Chondrocyte (in vitro differentiated cells): ENCODE measurements at regions not wholly inside any gene's neighbourhood (a gene's known extent, or its start where the extent isn't known, plus 50 kb on each side); places are given as distances from the start of the nearest gene placed in this dataset.

Experiments used
- DNase-seq: peaks from one replicate; pipeline ENCODE4 v3.0.0; 2021; ENCODE audit warnings: mixed read lengths, low spot score
- H3K27ac Mint-ChIP-seq: one replicate; pipeline ENCODE4 v1.8.0; 2021; ENCODE audit warnings: mild to moderate bottlenecking, moderate library complexity, mixed read lengths; ENCODE audit not compliant: unreplicated experiment
- H3K27me3 Mint-ChIP-seq: 2 replicates; pipeline ENCODE4 v1.8.0; 2021; ENCODE audit warnings: low read depth, mixed read lengths
- H3K36me3 Mint-ChIP-seq: 2 replicates; pipeline ENCODE4 v1.8.0; 2021; ENCODE audit warnings: low read depth, mixed read lengths
- H3K4me1 Mint-ChIP-seq: 2 replicates; pipeline ENCODE4 v1.8.0; 2021; ENCODE audit warnings: low read depth, mild to moderate bottlenecking, mixed read lengths
- H3K4me3 Mint-ChIP-seq: one replicate; pipeline ENCODE4 v1.8.0; 2021; ENCODE audit warnings: mild to moderate bottlenecking, moderate library complexity, mixed read lengths; ENCODE audit not compliant: unreplicated experiment
- H3K9me3 Mint-ChIP-seq: 2 replicates; pipeline ENCODE4 v1.8.0; 2021; ENCODE audit warnings: low read depth, mixed read lengths
- TF ChIP-seq, protein P1 (sequence below): fragments of 200-600 bp; sonication (generic); IDR thresholded peaks from 2 replicates; pipeline ENCODE4 v1.5.0; 2021; ENCODE audit warnings: antibody characterized with exemption, mild to moderate bottlenecking, moderate library complexity

DNA sequence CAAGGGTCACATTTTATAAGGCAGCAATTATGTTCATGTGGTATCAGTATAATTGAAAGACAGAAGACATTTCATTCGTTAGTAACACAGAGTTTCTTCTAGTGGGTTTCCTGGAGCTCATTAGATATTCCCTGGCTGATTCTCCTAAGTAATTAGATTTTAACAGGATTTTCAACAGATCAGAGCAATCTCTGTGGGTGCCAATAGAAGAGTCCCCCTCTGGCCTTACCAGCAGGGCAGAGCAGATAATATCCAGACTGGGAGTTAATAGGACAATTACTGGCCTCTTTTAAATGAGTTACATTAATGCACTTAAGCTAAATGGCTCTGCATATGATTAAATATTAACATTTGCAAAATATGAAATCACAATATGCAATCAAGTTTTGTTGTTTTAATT lies 74.2 kb upstream of the FOXD3 start:
- Mint-ChIP-seq H3K4me1 (no peaks in the 10 kb centered on the region), H3K27ac (no peak overlapping the region), H3K9me3 (no peaks in the 10 kb centered on the region), H3K36me3 (no peaks in the 10 kb centered on the region), H3K27me3 (peaks cover 8% of the 10 kb centered on the region), H3K4me3 (no peak overlapping the region)
- TF ChIP-seq, protein P1, sequence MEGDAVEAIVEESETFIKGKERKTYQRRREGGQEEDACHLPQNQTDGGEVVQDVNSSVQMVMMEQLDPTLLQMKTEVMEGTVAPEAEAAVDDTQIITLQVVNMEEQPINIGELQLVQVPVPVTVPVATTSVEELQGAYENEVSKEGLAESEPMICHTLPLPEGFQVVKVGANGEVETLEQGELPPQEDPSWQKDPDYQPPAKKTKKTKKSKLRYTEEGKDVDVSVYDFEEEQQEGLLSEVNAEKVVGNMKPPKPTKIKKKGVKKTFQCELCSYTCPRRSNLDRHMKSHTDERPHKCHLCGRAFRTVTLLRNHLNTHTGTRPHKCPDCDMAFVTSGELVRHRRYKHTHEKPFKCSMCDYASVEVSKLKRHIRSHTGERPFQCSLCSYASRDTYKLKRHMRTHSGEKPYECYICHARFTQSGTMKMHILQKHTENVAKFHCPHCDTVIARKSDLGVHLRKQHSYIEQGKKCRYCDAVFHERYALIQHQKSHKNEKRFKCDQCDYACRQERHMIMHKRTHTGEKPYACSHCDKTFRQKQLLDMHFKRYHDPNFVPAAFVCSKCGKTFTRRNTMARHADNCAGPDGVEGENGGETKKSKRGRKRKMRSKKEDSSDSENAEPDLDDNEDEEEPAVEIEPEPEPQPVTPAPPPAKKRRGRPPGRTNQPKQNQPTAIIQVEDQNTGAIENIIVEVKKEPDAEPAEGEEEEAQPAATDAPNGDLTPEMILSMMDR: no peak
- no peak for DNase-seq

DNA sequence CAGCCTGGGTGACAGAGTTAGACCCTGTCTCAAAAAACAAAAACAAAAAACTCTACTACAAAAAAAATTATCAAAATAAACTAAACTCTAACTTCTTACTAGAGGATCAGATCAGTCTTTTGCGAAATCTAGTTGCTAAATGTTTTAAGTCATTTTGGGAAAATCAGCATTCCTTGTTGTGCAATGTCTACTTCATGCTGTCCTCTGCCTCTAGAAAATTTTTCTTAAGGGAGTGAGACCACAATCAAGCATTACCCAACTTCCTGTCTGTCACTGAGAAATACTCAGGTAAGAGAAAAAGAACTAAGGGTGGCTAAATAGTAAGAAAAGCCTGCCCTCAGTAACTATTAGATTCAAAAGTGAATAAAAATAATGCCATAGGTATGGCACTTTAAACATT lies 67.2 kb upstream of the FOXD3 start:
- Mint-ChIP-seq H3K4me1 (no peaks in the 10 kb centered on the region), H3K27ac (no peak overlapping the region), H3K4me3 (no peak overlapping the region), H3K9me3 (no peaks in the 10 kb centered on the region), H3K27me3 (no peaks in the 10 kb centered on the region), H3K36me3 (no peaks in the 10 kb centered on the region)
- DNase-seq: no peak
- TF ChIP-seq, protein P1: no peak

DNA sequence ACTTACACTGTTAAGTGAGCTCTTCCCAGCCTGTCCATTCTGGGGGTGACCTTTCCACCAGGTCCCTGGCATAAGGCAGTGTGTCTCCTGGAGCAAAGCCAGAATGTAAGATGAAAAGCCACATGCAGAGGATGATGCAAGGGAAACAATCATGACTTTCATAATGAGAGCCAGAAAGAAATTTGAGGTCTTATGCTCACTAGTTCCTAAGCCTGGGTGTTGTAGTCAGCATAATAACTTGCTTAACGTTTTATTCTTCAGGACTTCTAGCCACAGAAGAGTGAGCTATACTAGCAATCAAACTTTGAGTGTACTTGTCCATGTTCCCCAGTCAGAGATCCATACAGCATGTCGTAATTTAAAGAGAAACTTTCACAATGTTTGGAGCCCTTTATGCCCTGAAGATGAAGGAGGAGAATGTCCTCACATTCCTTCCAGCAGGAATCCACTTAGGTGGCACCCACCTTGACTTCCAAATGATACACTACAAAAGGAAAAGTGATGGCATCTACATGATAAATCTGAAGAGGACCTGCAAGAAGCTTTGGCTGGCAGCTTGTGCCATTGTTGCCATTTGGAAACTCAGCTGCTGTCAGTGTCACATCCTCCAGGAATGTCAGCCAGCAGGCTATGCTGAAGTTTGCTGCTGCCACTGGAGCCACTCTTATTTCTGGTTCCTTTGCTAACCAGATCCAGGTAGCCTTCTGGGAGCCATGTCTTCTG lies 60.5 kb upstream of the FOXD3 start:
- no peak overlapping the region for H3K27ac Mint-ChIP-seq
- DNase-seq: no peak
- H3K4me3 Mint-ChIP-seq: no peak overlapping the region

DNA sequence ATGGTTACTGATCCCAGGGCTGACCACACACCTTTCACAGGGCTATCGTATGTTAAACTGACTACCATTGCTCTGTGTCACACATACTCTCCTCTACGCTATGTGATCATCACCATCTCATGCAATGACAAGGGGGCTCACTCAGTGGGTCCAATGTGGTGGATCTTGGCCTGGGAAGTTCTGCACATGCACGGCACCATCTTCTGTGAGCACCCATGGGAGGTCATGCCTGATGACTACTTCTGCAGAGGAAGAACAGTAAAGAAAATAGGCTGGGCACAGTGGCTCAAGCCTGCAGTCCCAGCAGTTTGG lies 60.0 kb upstream of the FOXD3 start:
- Mint-ChIP-seq H3K27ac (no peak overlapping the region), H3K27me3 (peaks cover 1% of the 10 kb centered on the region), H3K9me3 (no peaks in the 10 kb centered on the region), H3K36me3 (no peaks in the 10 kb centered on the region), H3K4me3 (no peak overlapping the region), H3K4me1 (peaks cover 11% of the 10 kb centered on the region)
- TF ChIP-seq, protein P1: no peak
- no peak for DNase-seq

More for the DNA sequence above, 60.5 kb upstream of the FOXD3 start:
- Mint-ChIP-seq H3K36me3 (no peaks in the 10 kb centered on the region), H3K9me3 (no peaks in the 10 kb centered on the region), H3K4me1 (peaks cover 11% of the 10 kb centered on the region), H3K27me3 (peaks cover 1% of the 10 kb centered on the region)
- TF ChIP-seq, protein P1: no peak

DNA sequence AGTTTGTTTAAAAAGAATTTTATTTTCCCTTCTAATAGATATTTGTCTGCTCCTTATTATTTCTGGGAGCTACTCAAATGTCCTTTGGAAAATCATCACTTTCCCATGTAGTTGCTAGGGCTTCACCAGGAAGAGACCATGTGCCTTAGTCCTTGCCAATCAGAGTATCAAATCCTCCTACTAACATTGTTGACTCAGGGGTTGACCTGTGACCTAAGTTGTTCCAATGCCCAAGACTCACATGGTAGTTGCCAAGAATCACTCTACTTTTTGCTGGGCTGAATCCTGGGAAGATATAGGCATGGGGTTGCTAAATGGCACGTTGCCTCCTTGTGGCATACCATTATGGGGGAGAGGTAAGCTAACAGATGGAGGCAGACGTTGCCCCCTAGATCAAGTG lies 58.2 kb upstream of the FOXD3 start:
- no peak overlapping the region for H3K27ac Mint-ChIP-seq
- no peaks in the 10 kb centered on the region for H3K9me3 Mint-ChIP-seq
- H3K4me3 Mint-ChIP-seq: no peak overlapping the region
- TF ChIP-seq, protein P1: no peak
- peaks cover 11% of the 10 kb centered on the region for H3K4me1 Mint-ChIP-seq
- no peaks in the 10 kb centered on the region for H3K36me3 Mint-ChIP-seq
- peaks cover 11% of the 10 kb centered on the region for H3K27me3 Mint-ChIP-seq
- no peak for DNase-seq
